ENCODE measurements at regions not wholly inside any gene's neighbourhood (a gene's known extent, or its start where the extent isn't known, plus 50 kb on each side); places are given as distances from the start of the nearest gene placed in this dataset.
"Not testable (repeated sequence)": the region's sequence is repeated elsewhere in the genome, so short reads cannot be mapped to it uniquely, and the experiment has no call there.

DNA sequence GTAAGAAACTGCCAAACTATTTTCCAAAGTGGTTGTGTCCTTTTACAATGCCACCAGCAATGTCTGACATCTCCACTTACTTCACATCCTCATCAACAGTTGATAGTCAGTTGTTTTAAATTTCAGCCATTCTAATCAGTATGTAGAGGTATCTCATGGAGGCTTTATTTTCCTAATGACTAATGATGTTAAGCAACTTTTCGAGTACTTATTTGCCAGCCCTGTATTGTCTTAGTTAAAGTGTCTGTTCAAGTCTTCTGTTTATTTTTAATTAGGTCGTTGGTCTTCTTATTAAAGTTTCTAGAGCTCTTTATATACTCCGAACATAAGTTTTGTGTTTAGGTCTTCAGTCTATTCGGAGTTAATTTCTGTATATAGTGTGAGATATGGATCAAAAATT is 54.9 kb upstream of the NBPF12 start:
- not testable (repeated sequence) for DNase-seq

DNA sequence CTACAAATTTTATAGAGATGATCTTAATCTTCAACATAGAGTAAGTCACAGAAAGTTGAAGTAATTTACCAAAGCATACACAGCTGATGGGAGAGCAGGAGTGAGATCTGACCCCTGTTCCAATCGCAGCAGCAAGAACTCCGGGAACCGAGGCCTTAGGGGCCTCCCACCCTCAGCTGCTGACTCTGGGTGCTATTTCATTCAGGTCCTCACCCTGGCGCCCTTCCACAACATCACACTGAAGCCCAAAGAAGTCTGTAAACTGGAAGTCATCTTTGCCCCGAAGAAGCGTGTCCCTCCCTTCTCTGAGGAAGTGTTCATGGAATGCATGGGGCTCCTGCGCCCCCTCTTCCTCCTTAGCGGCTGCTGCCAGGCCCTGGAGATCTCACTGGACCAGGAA is 57.0 kb upstream of the NBPF12 start:
- DNase-seq = not testable (repeated sequence)

DNA sequence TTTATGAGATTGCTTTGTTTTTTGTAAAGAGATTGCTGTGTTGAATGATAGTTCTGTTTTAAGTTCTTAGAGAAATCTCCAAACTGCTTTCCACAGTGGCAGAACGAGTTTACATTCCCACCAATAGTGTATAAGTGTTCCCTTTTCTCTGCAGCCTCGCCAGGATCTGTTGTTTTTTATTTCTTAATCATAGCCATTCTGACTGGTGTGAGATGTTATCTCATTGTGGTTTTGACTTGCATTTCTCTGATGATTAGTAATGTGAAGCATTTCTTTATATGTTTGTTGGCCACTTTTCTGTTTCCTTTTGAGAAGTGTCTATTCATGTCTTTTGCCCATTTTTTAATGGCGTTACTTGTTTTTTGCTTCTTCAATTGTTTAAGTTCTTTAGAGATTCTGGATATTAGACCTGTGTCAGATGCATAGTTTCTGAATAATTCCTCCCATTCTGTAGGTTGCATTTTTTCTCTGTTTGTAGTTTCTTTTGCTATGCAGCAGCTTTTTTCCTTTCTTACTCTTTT is 74.3 kb upstream of the NBPF12 start:
- DNase-seq = not testable (repeated sequence)

DNA sequence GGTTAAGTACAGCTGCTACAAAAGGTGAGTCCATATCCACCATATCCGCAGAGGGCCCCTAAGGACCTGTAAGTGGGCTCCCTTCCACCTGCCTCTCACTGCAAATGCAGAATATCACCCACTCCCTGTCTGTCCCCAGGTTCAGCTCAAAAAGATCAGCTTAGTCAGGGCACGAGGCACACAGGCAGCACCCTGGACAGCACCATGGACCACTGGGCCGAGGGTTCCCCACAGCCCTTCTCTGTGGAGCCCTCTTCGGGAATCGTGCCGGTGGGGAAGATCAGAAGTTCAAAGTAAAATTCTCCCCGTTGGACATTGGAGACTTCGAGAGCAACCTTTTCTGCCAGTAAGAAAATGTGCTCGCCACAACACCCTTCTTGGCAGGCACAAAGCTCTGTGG is 85.0 kb upstream of the NBPF12 start:
- DNase-seq = not testable (repeated sequence)

DNA sequence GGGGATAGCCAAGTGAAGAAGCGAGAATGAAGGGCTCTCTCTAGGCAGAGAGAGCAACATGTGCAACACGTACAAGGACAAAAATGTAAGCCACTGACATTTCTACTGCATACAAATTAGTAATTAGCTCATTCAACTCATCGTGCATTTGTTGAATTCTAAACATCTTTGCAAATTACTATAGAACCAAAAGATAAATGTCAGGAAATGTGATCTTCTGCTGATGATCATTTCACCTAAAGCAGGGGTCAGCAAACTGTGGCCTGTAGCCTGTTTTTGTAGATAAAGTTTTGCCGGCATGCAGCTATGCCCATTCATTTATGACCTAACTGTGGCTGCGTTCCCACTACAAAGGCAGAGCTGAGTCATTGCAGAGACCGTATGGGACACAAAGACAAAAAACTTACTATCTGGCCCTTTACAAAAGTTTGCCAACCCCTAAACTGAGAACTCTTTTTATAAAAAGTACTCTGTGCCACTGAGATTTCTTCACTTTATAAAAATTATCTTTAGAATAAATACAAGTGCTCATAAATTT is 87.7 kb upstream of the NBPF12 start:
- DNase-seq = not testable (repeated sequence)

DNA sequence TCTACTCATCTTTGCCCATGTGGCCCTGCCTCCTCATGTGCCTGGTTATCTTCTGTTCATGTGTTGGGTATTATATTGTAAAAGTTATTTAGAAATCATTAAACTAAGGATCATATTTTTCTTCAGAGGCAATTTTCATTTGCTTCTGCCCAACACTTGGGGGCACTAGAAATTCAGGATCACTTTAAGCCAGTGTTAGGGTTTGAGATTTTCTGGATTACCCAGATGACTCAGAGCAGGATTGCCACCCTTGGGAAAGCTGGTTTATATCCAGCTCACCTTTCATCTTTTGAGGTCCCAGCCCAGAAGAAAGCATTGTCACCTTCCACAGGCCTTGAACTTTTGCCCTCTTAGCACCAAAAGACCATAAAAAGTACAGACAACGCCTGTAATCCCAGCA is 99.4 kb upstream of the NBPF12 start:
- DNase-seq = not testable (repeated sequence)

DNA sequence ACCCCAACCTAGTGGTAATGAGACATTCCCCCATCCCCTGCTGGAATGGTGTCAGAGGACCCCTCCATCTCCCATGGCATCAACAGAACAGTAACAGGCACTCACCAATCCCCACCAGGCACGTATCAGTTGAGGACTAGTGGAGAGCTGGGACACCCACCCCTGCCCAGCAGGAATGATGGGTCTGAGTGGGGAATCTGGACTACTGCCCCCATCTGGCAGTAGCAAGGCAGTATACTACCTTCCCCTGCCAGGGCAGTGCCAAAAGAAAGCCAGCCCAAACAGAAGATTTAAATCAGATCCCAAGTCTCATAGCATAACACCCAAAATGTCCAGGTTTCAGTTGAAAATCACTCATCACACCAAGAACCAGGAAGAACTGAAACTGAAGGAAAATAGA is 111.2 kb upstream of the NBPF12 start:
- not testable (repeated sequence) for DNase-seq

DNA sequence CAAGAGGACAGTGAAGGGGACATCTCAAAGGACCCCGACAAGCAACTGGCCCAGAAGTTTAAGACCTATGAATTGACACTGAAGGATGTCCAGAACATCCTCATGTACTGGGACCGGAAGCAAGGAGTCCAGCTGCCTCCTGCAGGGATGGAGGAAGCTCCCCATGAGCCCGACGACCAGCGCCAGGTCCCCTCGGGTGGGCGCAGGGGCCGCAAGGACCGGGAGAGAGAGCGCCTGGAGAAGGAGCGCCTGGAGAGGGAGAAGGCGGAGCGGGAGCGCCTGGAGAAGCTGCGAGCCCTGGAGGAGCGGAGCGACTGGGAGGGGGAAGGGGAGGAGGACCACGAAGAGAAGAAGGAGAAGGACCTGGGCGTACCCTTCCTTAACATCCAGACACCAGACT is 143.9 kb upstream of the NBPF12 start:
- DNase-seq = not testable (repeated sequence)

DNA sequence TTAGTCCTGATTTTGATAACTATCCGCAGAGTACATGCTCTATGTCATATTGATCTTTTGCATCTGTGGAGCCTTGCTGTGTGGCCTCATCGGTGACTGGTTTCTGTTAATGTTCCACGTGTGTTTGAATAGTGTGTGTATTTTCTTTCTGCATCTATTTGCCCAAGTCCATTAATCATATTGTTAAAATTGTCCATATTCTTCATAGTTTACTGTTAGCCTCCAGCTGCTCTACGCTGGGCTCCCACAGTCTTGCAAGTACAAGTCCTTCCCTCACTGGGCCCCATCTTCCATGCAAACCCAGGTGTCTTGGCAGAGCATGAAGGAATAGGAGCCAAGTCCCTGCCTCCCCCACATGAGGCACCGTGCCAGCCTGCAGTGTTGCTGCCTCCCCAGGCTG is 145.4 kb upstream of the NBPF12 start:
- DNase-seq = not testable (repeated sequence)

DNA sequence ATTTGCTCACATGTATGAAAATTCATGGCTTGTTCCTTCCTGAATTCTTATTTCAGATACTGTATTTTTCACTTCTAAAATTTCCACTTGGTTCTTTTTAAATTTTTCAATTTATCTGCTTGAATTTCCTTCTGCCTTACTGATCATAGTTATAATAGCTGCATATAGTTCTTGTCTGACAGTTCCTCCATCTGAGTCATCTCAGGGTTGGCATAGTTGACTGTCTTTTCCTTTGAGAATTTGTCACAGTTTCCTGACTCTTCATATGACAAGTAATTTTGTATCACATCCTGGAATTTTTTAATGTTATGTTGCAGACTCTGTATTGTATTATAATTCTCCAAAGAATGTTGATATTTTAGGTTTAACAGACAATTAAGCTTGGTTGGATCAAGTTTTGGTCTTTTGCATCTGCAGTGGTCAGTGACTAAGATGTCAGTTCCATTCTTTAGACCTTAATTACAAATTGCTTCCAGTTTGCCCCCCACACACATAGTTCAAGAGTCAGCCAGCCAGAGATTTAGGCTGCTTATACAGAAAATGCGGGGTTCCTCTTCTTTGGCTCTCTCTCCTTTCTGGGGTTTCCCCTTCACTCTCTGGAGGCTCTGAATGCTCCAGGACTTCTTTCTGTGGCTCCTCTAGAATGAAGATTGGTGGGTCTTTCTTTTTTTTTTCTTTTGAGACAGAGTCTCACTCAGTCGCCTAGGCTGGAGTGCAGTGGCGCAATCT is 153.7 kb upstream of the NBPF12 start:
- not testable (repeated sequence) for DNase-seq

DNA sequence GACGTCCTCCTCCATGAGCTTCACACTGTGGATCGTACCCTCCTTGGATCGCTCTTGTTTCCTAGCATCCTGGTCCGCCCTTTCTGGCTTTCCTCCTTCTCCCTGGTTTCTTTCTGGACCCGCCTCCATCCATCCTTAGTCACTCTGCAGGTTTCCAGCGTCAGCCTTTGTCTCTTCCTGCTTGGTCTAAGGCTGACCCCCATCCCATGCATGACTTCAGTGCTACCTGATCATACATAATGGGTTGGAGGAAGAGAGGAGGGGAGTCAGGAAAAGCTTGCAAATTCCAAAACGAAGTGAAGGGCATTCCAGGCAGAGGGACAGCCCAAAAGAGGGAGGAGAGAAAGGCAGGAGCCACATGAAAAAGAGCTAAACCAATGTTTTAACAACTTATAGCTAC is 156.9 kb upstream of the NBPF12 start:
- DNase-seq = not testable (repeated sequence)

DNA sequence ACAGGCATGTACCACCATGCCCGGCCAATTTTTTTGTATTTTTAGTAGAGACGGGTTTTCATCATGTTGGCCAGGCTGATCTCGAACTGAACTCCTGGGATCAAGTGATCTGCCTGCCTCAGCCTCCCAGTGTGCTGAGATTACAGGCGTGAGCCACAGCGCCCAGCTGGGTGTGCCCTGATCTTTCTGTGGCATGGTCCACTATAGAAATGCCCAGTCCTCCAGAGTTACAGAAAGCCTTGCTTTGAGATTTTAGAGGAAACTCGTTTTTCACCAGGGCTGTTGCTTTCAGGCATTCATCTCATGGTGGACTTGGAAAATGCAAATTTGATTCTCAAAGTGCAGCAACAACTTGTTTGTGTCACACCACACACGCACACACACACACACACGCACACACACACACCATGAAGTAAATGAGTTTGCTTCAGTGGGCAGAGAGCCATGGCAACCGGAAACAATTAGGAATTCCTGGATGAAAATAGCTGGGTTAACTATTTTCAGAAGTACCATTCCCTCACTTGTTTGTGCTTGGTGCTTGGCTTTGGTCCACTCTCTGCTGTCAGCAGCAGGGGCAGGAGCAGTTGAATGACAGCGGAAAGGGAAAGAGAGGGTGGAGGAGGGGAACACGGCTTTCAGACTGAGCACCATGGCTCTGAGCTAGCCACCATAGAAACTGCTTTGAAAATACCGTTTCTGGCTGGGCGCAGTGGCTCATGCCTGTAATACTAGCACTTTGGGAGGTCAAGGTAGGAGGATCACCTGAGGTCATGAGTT is 160.1 kb upstream of the NBPF12 start:
- DNase-seq = peak; percentile 19

DNA sequence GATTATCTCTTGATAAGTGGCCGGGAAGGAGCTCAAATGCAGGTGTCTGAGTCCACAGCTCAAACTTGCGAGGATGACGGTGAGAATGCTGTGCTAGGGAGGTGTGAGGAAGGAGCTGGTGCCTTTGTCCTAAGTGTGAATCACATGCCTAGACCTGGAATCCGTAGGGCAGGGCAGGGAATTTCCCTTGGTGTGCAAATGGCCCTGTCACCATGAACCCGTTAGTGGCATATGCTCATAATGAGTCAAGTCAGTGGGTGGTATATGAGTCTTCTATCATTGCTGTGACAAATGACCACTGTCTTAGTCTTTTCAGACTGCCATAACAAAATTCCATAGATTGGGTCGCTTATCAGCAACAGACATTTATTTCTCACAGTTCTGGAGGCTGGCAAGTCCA is 163.1 kb upstream of the NBPF12 start:
- not testable (repeated sequence) for DNase-seq

DNA sequence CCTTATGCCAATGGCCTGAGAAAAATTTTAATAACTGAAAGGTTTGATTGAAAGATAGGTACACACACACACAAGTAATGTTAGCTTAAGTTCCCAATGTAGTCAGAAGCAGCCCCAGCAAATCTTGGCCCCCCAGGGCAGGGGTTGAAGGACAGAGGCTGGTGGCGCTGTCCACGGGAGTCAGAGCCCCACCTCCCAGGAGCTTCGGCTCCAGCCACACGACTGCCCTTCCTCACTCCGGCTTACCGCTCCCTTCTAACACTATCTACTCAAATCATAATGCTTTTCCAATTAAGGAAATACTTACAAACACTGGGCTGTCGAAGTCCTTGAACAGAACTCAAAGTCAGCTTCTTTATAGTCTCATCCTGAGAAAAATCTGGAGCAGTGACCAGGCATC is 163.9 kb upstream of the NBPF12 start:
- not testable (repeated sequence) for DNase-seq

DNA sequence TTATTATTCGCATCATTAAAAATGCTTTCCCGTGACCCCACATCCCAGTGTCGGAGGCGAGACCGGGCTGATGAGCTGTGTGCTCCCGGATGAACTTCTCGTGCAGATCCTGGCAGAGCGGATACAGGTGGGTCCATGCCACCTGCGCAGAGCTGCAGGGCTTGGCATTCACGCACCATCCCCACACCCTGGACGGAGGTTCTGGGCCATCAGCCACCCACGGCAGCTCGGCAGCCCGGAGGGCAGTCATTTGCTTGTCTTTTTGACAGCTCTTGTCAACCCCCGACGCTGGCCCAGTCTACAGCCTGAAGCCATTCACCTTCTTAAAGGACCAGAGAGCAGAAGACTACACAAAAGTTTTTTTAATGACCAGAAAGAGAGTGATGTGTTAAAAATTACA is 166.7 kb upstream of the NBPF12 start:
- DNase-seq = not testable (repeated sequence)

DNA sequence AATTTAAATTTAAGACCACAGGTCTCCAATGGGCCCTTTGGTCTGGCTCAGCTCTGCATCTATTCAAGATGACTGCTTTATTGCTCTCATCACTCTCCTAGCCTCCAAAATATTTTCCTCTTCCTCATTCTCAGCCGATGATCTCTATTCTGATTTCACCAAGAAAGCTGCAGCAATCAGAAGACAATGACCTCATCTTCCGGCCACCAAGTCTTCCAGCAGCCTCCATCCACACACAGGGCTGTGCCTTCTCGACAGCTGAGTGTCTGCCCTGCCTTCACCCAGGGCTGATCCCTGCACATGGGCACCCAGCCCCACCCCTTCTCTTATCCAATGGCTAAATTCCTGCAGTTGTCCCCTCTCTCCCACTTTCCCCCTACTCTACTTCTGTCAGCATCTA is 167.1 kb upstream of the NBPF12 start:
- not testable (repeated sequence) for DNase-seq

DNA sequence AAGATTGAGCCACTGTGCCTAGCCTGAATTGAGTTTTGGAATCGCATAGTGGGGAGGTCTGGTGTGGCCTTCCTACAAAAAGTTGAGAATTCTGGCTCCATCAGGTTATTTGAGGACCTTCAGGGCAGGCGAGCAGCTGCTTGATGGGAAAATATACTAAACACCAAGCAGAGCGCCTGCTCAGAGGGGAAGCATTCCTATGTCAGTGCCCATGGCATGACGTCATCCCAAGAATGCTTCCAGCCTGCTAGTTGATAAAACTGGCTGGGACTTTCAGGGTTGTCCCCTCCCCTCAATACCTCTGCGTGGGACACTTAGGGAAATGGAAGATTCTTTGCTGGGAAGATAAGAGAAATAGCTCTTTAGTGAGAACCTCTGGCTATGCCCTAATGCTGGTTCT is 174.9 kb upstream of the NBPF12 start:
- DNase-seq = not testable (repeated sequence)

DNA sequence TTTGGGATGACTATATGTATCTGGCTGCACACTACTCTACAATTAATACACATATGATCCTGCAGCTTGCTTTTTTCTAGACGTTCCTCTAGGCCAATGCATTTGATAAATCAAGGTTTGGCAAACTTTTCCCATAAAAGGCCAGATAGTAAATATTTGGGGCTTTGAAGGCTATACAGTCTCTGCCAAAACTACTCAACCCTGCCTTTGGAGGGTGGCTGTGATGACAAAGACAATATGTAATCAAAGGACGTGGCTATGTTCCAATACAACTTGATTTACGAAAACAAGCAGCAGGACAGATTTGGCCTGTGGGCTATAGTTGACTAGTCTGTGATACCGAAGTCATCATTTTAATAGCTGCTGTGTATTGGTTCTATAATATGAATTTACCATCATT is 181.3 kb upstream of the NBPF12 start:
- not testable (repeated sequence) for DNase-seq

DNA sequence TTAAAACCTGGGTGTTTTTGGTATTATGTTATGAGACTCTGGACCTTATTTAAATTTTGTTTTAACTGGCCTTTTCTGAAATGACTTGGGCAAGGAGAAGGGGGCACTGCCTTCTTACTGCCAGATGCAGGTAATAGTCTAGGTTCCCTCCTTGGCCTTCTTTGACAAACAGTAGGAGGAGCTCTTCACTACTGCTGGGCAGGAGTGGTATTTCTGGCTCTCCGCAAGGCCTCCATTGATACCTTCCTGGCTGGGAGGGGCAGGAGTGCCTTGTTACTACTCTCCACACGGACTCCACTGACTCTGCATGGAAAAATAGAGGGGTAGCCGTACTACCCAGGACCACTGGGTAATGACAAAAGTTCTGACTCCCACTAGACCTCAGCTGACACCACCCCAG is 189.4 kb upstream of the NBPF12 start:
- DNase-seq = not testable (repeated sequence)

DNA sequence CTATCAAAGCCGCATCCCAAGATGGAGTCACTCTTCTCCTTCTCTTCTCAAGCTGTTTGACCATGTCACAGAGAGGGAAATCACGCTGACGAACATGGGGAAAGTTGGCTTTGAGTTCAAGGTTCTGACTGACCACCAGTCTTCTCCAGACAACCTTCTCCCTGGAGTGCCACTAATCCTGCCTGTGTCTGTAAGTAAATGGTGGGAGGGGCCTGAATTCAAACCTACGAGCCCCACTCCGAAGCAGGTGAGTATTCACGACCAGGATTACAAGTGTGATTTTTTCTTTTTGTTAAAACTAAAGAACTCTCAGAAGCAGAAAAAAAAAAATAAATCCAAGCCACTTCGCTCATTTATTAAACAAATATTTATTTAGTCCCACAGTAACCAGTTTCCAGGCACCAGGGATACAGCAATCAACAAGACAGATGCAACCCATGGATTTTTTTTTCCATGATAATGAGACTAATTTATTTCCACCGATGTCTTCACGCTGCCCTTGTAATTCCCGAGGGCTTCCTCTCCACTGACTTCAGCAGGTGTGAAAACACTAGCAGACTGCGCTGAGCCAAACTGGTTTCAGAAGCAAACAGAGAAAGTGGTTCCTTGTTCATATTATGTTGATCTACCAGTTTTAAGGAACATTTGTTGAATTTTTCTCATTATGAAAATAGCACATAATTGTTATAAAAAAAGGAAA is 206.0 kb upstream of the NBPF12 start:
- DNase-seq = not testable (repeated sequence)

DNA sequence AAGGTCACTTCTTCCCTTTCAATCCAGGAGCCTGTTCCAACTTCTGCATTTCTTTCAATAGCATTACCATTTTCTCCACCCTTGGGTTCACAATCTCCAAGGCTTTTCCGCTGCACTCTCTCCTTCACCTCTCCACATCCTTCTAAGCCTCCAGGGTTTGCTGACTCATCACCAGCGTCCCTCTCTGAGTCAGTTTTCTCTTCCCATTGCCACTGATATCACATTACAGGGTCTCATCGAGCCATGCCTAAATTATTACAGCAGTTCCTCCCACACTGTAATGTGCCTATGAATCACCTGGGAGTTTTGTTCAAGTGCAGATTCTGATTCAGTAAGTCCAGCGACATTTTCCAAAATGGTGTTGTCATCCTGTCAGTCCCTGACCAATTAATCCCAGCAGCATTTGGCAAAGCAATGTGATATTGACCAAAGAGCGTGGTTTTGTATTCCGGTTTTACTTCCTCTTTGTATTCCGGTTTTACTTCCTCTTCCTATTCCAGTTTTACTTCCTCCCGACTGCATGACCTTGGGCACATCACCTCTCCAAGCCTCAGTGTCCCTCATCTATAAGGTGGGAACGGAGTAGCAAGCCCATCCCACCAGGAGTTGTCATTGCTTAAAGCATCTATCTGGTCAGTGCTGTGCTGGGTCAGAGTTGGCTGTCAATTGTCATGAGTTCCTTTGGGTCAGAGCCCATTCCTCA is 208.3 kb upstream of the NBPF12 start:
- not testable (repeated sequence) for DNase-seq

DNA sequence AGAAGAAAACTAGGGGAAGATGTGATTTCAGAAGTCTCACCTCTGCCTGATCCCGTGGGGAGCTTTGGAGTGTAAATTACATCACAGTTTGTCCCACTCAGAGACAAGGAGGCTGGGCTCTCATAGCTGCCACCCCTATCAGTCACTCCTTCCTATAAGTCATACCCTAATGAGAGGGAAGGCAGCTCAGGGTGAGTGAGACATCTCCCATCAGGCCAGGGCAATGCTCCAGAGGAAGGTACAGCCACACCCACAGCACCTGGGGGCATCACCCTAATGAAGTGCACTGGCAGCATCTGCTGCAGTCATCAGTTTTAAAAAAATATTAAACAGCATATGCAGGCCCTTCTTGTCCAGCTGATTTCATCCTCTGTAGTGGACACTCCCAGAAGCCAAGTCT is 223.1 kb upstream of the NBPF12 start:
- not testable (repeated sequence) for DNase-seq

Data from skin of body (tissue), 1 donor.